Activated B cell treated with CpG ODN at 0.5 μM for 24 hours (primary cell): ENCODE measurements at regions not wholly inside any gene's neighbourhood (a gene's known extent, or its start where the extent isn't known, plus 50 kb on each side); places are given as distances from the start of the nearest gene placed in this dataset.

ENCODE experiments used
- ATAC-seq: fragments of 200-7000 bp; cut with Tn5 transposase; one replicate; pipeline ENCODE4 v1.10.0; 2021; ENCODE audit warnings: low read depth, mild to moderate bottlenecking, moderate library complexity
- CTCF ChIA-PET: fragments of 350-600 bp; sonication (Branson Sonifier 250); formaldehyde crosslinking; loops from one replicate; lab custom pipeline; 2021; ENCODE audit warnings: antibody characterized with exemption; lab: Charles Lee
- POLR2A ChIA-PET: fragments of 350-600 bp; sonication (Branson Sonifier 250); formaldehyde crosslinking; loops from one replicate; lab custom pipeline; 2021; ENCODE audit warnings: antibody characterized with exemption; lab: Charles Lee
- DNase-seq: peaks from one replicate; pipeline ENCODE4 v3.0.0; 2022
- H3K27ac Mint-ChIP-seq: one replicate; pipeline ENCODE4 v1.8.0; 2020; ENCODE audit warnings: mixed read lengths
- H3K27me3 Mint-ChIP-seq: one replicate; pipeline ENCODE4 v1.8.0; 2021; ENCODE audit warnings: mixed read lengths
- H3K36me3 Mint-ChIP-seq: one replicate; pipeline ENCODE4 v1.8.0; 2021; ENCODE audit warnings: low read depth, mixed read lengths
- H3K4me1 Mint-ChIP-seq: one replicate; pipeline ENCODE4 v1.8.0; 2021; ENCODE audit warnings: mixed read lengths
- H3K4me3 Mint-ChIP-seq: one replicate; pipeline ENCODE4 v1.8.0; 2020; ENCODE audit warnings: mild to moderate bottlenecking, mixed read lengths
- H3K9me3 Mint-ChIP-seq: one replicate; pipeline ENCODE4 v1.8.0; 2020; ENCODE audit warnings: mixed read lengths
- intact Hi-C: fragments of 100-400 bp; cut with micrococcal nuclease; formaldehyde crosslinking; loops from one replicate; pipeline ENCODE4 v1.15.1; 2024
- TF ChIP-seq, protein P1 (sequence below): fragments of 200-600 bp; IDR thresholded peaks from one replicate; pipeline ENCODE4 v1.8.0; 2022; ENCODE audit warnings: antibody characterized with exemption, mild to moderate bottlenecking

DNA sequence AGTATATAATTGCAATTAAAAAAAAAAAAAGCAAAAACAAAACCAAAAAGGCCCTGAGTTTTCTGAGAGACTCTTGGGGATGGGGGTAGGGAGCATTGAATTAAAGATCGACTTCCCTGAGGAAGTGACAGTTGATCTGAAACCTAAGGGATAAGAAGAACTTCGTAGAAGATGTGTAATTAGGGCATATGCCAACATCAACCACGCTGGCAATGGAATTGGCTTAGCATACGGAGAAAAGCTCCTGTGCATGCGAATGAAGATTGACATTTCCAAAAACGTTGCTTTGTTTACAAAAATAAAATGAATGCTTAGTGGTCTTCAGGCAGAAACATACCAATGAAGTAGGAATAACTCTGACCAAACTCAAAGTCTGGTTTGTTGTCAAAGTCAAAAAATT lies 307.6 kb upstream of the ZNF521 start:
- Mint-ChIP-seq H3K36me3 (no peaks in the 10 kb centered on the region), H3K9me3 (peaks cover 3% of the 10 kb centered on the region), H3K4me1 (no peaks in the 10 kb centered on the region), H3K27me3 (peaks cover 2% of the 10 kb centered on the region), H3K4me3 (no peak overlapping the region), H3K27ac (no peak overlapping the region)
- TF ChIP-seq, protein P1, sequence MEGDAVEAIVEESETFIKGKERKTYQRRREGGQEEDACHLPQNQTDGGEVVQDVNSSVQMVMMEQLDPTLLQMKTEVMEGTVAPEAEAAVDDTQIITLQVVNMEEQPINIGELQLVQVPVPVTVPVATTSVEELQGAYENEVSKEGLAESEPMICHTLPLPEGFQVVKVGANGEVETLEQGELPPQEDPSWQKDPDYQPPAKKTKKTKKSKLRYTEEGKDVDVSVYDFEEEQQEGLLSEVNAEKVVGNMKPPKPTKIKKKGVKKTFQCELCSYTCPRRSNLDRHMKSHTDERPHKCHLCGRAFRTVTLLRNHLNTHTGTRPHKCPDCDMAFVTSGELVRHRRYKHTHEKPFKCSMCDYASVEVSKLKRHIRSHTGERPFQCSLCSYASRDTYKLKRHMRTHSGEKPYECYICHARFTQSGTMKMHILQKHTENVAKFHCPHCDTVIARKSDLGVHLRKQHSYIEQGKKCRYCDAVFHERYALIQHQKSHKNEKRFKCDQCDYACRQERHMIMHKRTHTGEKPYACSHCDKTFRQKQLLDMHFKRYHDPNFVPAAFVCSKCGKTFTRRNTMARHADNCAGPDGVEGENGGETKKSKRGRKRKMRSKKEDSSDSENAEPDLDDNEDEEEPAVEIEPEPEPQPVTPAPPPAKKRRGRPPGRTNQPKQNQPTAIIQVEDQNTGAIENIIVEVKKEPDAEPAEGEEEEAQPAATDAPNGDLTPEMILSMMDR: no peak
- no peak for ATAC-seq
- POLR2A ChIA-PET: no interaction called here
- CTCF ChIA-PET: no interaction called here
- no peak for DNase-seq
- intact Hi-C loops: no loop called here

DNA sequence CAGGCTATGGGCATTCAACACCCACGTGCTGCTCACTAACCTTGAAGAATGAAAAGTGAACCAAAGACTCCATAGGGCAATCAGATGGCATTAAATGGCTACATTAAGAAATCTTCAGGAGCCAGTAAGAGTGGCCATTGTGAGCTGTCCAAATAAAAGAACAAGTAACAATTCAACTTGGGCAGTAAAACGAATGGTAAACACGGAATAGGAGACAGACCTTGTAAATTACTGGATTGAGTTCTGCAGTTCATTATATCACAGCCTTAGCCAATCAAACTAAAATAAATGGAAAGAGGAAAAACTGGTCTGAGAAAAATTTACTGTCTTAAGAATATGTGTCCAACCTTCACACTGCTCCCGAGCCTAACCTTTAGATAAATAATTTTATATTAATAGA lies 306.5 kb upstream of the ZNF521 start:
- no peak overlapping the region for H3K4me3 Mint-ChIP-seq
- H3K27ac Mint-ChIP-seq: no peak overlapping the region

DNA sequence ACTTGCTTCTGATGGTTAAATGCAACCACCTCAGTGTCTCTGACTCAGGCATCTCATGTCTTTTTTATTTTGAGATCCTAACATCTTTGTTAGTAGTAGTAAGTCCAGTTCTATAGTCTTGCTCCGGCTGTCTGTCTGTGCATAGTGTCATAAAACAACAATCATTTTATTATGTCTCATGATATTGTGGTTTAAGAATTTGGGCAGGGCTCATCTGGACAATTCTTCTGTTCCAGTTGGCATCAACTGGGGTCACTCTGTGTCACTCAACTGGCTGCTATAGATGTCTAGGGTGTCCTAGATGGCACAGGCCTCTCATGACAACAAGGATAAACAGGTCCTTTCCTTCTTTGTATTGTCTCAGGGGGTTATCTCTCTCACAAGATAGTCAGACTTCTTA lies 299.6 kb upstream of the ZNF521 start:
- ChIA-PET POLR2A (no interaction called here), CTCF (no interaction called here)
- Mint-ChIP-seq H3K36me3 (no peaks in the 10 kb centered on the region), H3K4me1 (no peaks in the 10 kb centered on the region), H3K4me3 (no peak overlapping the region), H3K27me3 (no peaks in the 10 kb centered on the region), H3K9me3 (peaks cover 3% of the 10 kb centered on the region), H3K27ac (no peak overlapping the region)
- TF ChIP-seq, protein P1: no peak
- no peak for ATAC-seq
- DNase-seq: no peak
- intact Hi-C loops: no loop called here

More for the DNA sequence above, 306.5 kb upstream of the ZNF521 start:
- ChIA-PET POLR2A (no interaction called here), CTCF (no interaction called here)
- TF ChIP-seq, protein P1: no peak
- ATAC-seq (no peak), DNase-seq (no peak)
- Mint-ChIP-seq H3K27me3 (peaks cover 2% of the 10 kb centered on the region), H3K4me1 (no peaks in the 10 kb centered on the region), H3K36me3 (no peaks in the 10 kb centered on the region), H3K9me3 (peaks cover 3% of the 10 kb centered on the region)
- intact Hi-C loops: no loop called here

DNA sequence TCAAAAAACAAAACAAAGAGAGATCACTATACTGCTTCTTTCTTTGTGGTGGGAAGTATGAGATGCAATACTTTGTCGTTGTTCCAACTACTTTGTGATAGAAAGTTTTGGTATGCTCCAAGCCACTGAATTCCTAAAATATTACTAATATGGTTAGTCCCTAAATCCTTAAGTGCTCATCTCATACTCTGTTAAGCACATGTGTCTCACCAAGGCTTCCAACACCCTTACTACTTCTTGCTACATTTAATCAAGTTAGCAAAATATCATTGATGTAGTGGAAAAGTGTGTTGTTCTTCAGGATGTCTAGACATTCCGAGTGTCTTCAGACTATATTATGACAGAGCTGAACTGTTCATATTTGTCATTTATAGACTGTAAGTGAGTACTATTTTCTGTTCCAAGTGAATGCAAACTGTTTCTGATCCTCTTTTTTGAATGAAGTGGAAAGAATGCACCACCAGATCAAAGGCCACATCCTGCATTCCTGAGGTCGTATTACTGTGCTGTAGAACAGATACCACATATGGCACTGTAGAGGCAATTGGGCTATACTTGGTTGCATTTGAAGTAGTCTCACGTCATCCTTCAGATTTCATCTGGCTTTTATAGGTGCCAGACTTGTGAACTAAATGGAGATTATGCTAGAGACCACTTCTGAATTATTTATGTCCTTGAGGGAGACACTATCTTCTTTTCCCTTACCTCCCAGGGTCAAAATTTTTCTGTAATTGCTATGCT lies 298.4 kb upstream of the ZNF521 start:
- Mint-ChIP-seq H3K36me3 (no peaks in the 10 kb centered on the region), H3K4me1 (no peaks in the 10 kb centered on the region), H3K27me3 (no peaks in the 10 kb centered on the region), H3K27ac (no peak overlapping the region), H3K9me3 (peaks cover 2% of the 10 kb centered on the region), H3K4me3 (no peak overlapping the region)
- ATAC-seq: no peak
- DNase-seq: no peak
- ChIA-PET POLR2A (no interaction called here), CTCF (no interaction called here)
- intact Hi-C loops: no loop called here
- TF ChIP-seq, protein P1: no peak

DNA sequence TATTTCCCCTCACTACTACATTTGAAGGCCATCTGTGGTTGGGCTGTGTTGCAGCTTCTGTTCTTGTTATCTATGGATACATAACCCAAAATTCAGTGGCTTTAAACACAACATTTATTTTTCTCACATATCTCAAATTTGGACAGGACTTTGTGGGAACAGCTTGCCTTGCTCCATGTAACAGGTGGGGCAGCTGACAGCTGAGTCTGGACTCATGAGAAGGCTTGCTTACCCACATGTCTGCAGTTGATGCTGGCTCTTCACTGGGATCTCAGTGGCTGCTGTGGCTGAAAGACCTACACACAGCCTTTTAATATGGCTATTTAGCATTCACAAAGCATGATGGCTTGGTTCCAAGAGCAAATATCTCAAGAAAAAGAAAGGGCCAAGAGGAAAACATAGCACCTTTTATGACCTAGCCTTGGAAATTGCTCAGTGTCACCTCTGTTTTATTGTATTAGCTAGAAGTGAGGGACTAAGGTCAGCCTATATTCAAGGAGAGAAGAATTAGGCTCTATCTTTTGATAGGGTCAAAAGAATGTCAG lies 296.8 kb upstream of the ZNF521 start:
- no peak for ATAC-seq
- no peaks in the 10 kb centered on the region for H3K9me3 Mint-ChIP-seq

More for the DNA sequence above, 296.8 kb upstream of the ZNF521 start:
- Mint-ChIP-seq H3K4me3 (no peak overlapping the region), H3K27me3 (no peaks in the 10 kb centered on the region), H3K27ac (no peak overlapping the region), H3K4me1 (no peaks in the 10 kb centered on the region), H3K36me3 (no peaks in the 10 kb centered on the region)
- ChIA-PET CTCF (no interaction called here), POLR2A (no interaction called here)
- TF ChIP-seq, protein P1: no peak
- intact Hi-C loops: no loop called here
- DNase-seq: no peak
